CD8-positive, alpha-beta memory T cell (primary cell): ENCODE measurements at regions not wholly inside any gene's neighbourhood (a gene's known extent, or its start where the extent isn't known, plus 50 kb on each side); places are given as distances from the start of the nearest gene placed in this dataset.

Experiments
- CTCF ChIA-PET: fragments of 350-600 bp; sonication (Branson Sonifier 250); formaldehyde crosslinking; loops from one replicate; lab custom pipeline; 2021; ENCODE audit warnings: antibody characterized with exemption; lab: Charles Lee
- POLR2A ChIA-PET: fragments of 350-600 bp; sonication (Branson Sonifier 250); formaldehyde crosslinking; loops from one replicate; lab custom pipeline; 2021; ENCODE audit warnings: antibody characterized with exemption; lab: Charles Lee
- DNase-seq, 5 donors: peaks; one replicate each; pipeline versions ENCODE4 v3.0.0 to v3.0.0-alpha.2; 2020 to 2022; ENCODE audit warnings: mixed read lengths in 1 of 5
- H3K27ac ChIP-seq: one replicate; pipeline ENCODE4 v1.7.0; 2013; ENCODE audit warnings: low read depth, mild to moderate bottlenecking, low read length, moderate library complexity
- H3K27me3 ChIP-seq: 2 replicates; pipeline ENCODE4 v1.7.0; 2013; ENCODE audit warnings: low read length, mild to moderate bottlenecking; ENCODE audit not compliant: insufficient read depth, poor library complexity, severe bottlenecking
- H3K36me3 ChIP-seq: 2 replicates; pipeline ENCODE4 v1.7.0; 2013; ENCODE audit warnings: mild to moderate bottlenecking, low read length, moderate library complexity; ENCODE audit not compliant: insufficient read depth
- H3K4me1 ChIP-seq: 2 replicates; pipeline ENCODE4 v1.7.0; 2013; ENCODE audit warnings: mild to moderate bottlenecking, low read length, moderate library complexity; ENCODE audit not compliant: insufficient read depth
- H3K4me3 ChIP-seq: 2 replicates; pipeline ENCODE4 v1.7.0; 2013; ENCODE audit warnings: mild to moderate bottlenecking, low read length
- H3K9me3 ChIP-seq: 2 replicates; pipeline ENCODE4 v1.7.0; 2013; ENCODE audit warnings: mild to moderate bottlenecking, low read length
- H3K27ac Mint-ChIP-seq, 8 donors: one replicate each; pipeline ENCODE4 v1.8.0; 2020 to 2021; ENCODE audit warnings: mixed read lengths in 8 of 8, mild to moderate bottlenecking in 6 of 8, inconsistent platforms in 3 of 8, moderate library complexity in 3 of 8
- H3K27me3 Mint-ChIP-seq, 2 donors: one replicate each; pipeline ENCODE4 v1.8.0; 2020 to 2021; ENCODE audit warnings: mixed read lengths in 2 of 2, mild to moderate bottlenecking in 1 of 2, moderate library complexity in 1 of 2
- H3K36me3 Mint-ChIP-seq, 3 donors: one replicate each; pipeline ENCODE4 v1.8.0; 2020 to 2021; ENCODE audit warnings: mixed read lengths in 3 of 3, inconsistent platforms in 1 of 3, mild to moderate bottlenecking in 1 of 3
- H3K4me1 Mint-ChIP-seq, 3 donors: one replicate each; pipeline ENCODE4 v1.8.0; 2020 to 2021; ENCODE audit warnings: mixed read lengths in 3 of 3, inconsistent platforms in 1 of 3, mild to moderate bottlenecking in 1 of 3
- H3K4me3 Mint-ChIP-seq, 7 donors: one replicate each; pipeline ENCODE4 v1.8.0; 2020 to 2021; ENCODE audit warnings: mixed read lengths in 7 of 7, mild to moderate bottlenecking in 6 of 7, moderate library complexity in 4 of 7, inconsistent platforms in 2 of 7
- H3K9me3 Mint-ChIP-seq, 5 donors: one replicate each; pipeline ENCODE4 v1.8.0; 2020 to 2022; ENCODE audit warnings: mixed read lengths in 5 of 5, mild to moderate bottlenecking in 3 of 5, moderate library complexity in 2 of 5, inconsistent platforms in 1 of 5

DNA sequence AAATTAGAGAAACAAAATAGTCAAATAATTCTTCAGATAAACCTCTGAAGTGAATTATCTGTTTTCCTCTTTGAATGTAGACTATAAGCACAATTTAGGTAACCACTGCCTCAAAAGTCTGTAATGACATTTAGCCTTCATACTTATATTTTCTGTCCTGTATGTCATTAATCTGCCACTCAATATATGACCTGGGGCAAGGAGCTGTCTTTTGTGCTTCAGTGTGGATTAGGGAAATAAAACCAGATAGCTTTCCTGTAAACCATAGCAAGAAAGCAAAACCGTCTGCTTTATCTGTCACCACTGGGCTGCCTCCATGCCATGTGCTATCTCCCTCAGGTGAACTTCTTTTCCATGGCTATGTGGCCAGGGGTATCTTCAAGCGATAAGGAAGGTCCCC is 606.6 kb upstream of the C9orf72 start:
- peaks cover 7 to 13% (median 10%) of the 10 kb centered on the region in 5 donors for H3K9me3 Mint-ChIP-seq
- H3K36me3 Mint-ChIP-seq = no peaks in the 10 kb centered on the region
- no peak overlapping the region for H3K27ac Mint-ChIP-seq
- no peak overlapping the region for H3K4me3 ChIP-seq
- no peak for DNase-seq
- H3K36me3 ChIP-seq = no peaks in the 10 kb centered on the region
- H3K4me1 ChIP-seq = no peaks in the 10 kb centered on the region
- no peaks in the 10 kb centered on the region for H3K27me3 Mint-ChIP-seq
- H3K27ac ChIP-seq = no peak overlapping the region
- POLR2A ChIA-PET = no interaction called here
- H3K9me3 ChIP-seq = no peaks in the 10 kb centered on the region
- CTCF ChIA-PET = no interaction called here
- no peaks in the 10 kb centered on the region for H3K4me1 Mint-ChIP-seq
- no peaks in the 10 kb centered on the region for H3K27me3 ChIP-seq
- no peak overlapping the region for H3K4me3 Mint-ChIP-seq

DNA sequence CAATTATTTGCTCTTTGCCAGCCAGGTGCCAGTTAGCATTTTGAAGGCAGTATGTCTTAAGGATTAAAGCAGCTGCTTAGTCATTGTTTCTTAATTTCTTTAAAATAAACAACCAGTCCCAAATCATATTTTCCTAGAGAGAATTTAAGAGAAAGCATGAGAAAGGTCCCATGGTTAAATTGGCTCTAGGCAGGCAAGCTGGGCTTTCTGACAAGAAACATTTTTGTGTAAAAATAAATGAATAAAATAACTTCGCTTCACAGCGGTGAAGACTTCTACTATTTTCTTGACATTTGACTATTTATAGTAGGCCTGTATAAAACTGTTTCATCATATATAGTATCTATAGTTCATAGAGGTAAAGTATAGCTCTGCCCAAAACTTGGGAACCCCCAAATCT is 617.7 kb upstream of the C9orf72 start:
- no peak overlapping the region for H3K4me3 ChIP-seq
- H3K4me1 ChIP-seq = no peaks in the 10 kb centered on the region
- Mint-ChIP-seq H3K9me3 (peaks cover 3 to 27% (median 24%) of the 10 kb centered on the region in 5 donors), H3K4me1 (no peaks in the 10 kb centered on the region), H3K36me3 (no peaks in the 10 kb centered on the region), H3K27ac (no peak overlapping the region), H3K4me3 (no peak overlapping the region), H3K27me3 (no peaks in the 10 kb centered on the region)
- POLR2A ChIA-PET = no interaction called here
- CTCF ChIA-PET = no interaction called here
- H3K9me3 ChIP-seq = no peaks in the 10 kb centered on the region
- DNase-seq = no peak
- no peaks in the 10 kb centered on the region for H3K36me3 ChIP-seq
- H3K27me3 ChIP-seq = no peaks in the 10 kb centered on the region
- H3K27ac ChIP-seq = no peak overlapping the region

DNA sequence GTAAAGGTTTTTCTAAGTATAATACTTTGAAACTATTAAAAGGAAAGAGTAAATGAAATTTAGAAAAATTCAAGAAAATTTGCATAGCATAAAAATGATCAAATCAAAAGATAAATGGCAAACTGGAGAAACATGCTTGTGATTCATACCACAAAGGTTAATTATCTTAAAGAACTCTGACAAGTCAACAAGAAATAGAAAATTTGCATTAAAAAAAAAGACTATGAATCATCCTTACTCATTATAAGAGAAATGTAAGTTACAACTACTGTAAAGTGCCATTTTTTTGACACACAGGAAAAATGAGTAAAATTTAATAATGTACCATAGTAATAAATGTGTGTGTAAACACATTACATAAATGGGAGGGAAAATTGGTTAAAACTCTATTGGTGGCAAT is 624.4 kb upstream of the C9orf72 start:
- Histone ChIP-seq H3K9me3 (no peaks in the 10 kb centered on the region), H3K4me3 (no peak overlapping the region)
- POLR2A ChIA-PET = no interaction called here

DNA sequence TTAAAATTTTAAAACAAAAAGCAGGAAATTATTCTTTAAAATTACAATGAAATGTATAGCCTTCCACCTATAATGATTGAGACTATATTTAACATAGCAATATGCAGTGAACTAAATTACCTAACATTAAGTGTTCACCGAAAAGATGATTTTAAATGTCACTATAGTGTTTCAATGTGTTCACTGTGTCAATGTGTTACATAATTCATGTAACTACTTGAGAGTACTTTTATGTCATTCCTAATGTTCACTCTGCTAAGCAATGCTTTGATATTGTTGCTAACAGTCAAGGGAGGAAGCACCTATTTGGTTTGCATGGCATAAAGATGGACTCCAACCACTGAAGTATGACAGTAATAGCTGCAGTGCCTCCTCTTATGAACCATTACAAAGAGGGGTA is 629.8 kb upstream of the C9orf72 start:
- CTCF ChIA-PET = no interaction called here
- no peak overlapping the region for H3K4me3 Mint-ChIP-seq
- peaks cover 3 to 16% (median 10%) of the 10 kb centered on the region in 5 donors for H3K9me3 Mint-ChIP-seq
- no peaks in the 10 kb centered on the region for H3K27me3 ChIP-seq
- no peak for DNase-seq
- H3K4me1 ChIP-seq = no peaks in the 10 kb centered on the region
- H3K9me3 ChIP-seq = no peaks in the 10 kb centered on the region
- H3K4me3 ChIP-seq = no peak overlapping the region
- H3K36me3 ChIP-seq = no peaks in the 10 kb centered on the region
- H3K27me3 Mint-ChIP-seq = no peaks in the 10 kb centered on the region
- no peak overlapping the region for H3K27ac ChIP-seq
- H3K4me1 Mint-ChIP-seq = no peaks in the 10 kb centered on the region
- no peak overlapping the region for H3K27ac Mint-ChIP-seq
- H3K36me3 Mint-ChIP-seq = peaks cover 0 to 4% (median 0%) of the 10 kb centered on the region in 3 donors
- POLR2A ChIA-PET = no interaction called here

More for the DNA sequence above, 624.4 kb upstream of the C9orf72 start:
- H3K4me1 Mint-ChIP-seq = no peaks in the 10 kb centered on the region
- Histone ChIP-seq H3K4me1 (no peaks in the 10 kb centered on the region), H3K27me3 (no peaks in the 10 kb centered on the region), H3K36me3 (no peaks in the 10 kb centered on the region), H3K27ac (no peak overlapping the region)
- H3K9me3 Mint-ChIP-seq = peaks cover 3 to 22% (median 7%) of the 10 kb centered on the region in 5 donors
- peaks cover 0 to 4% (median 0%) of the 10 kb centered on the region in 3 donors for H3K36me3 Mint-ChIP-seq
- H3K4me3 Mint-ChIP-seq = no peak overlapping the region
- no peaks in the 10 kb centered on the region for H3K27me3 Mint-ChIP-seq
- H3K27ac Mint-ChIP-seq = no peak overlapping the region
- CTCF ChIA-PET = no interaction called here
- no peak for DNase-seq

DNA sequence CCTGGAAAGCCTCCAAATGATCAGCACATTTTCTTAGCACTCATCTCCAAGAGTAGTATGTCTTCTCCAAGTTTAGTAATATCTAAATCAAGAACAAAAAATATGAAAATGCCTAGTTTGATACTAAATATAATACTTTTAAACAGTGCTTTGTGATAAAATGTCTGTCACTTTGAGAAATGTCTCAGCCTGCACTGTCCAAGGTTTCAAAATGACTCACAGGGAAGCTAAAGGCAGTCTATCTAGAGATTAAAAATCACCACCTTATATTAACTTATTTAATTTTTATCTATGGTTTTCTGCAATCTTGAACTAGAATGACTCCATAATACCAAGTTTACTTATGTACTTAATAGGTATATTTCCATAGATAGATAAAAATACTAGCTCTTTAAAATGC is 633.0 kb upstream of the C9orf72 start:
- Mint-ChIP-seq H3K36me3 (peaks cover 0 to 4% (median 0%) of the 10 kb centered on the region in 3 donors), H3K4me1 (no peaks in the 10 kb centered on the region), H3K9me3 (peaks cover 0 to 10% (median 2%) of the 10 kb centered on the region in 5 donors), H3K27me3 (no peaks in the 10 kb centered on the region), H3K4me3 (no peak overlapping the region), H3K27ac (no peak overlapping the region)
- Histone ChIP-seq H3K36me3 (no peaks in the 10 kb centered on the region), H3K27ac (no peak overlapping the region), H3K27me3 (no peaks in the 10 kb centered on the region), H3K4me1 (no peaks in the 10 kb centered on the region), H3K9me3 (no peaks in the 10 kb centered on the region), H3K4me3 (no peak overlapping the region)
- POLR2A ChIA-PET = no interaction called here
- no peak for DNase-seq
- CTCF ChIA-PET = no interaction called here

DNA sequence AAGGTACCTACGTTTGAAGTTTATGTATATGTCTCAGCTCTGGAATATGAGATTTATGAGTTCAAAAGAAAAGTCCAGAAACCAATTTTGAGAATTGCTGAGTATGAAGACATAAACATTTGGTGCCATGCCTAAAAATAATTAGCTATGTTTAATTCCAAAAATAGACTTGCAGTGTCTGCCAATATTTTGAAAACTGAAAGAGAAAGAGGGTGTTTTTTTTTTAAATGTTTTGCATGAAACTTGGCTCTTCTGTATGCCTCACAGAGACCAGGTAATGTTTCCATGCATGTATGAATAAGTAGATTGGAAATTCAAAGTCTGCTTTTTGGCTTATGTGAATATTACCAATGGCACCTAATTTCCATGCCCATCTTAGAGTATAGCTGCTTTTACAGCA is 634.4 kb upstream of the C9orf72 start:
- Mint-ChIP-seq H3K27ac (no peak overlapping the region), H3K4me3 (no peak overlapping the region), H3K4me1 (no peaks in the 10 kb centered on the region), H3K27me3 (no peaks in the 10 kb centered on the region), H3K9me3 (peaks cover 0 to 17% (median 2%) of the 10 kb centered on the region in 5 donors), H3K36me3 (no peaks in the 10 kb centered on the region)
- Histone ChIP-seq H3K4me1 (no peaks in the 10 kb centered on the region), H3K27ac (no peak overlapping the region), H3K4me3 (no peak overlapping the region), H3K36me3 (no peaks in the 10 kb centered on the region), H3K9me3 (no peaks in the 10 kb centered on the region), H3K27me3 (no peaks in the 10 kb centered on the region)
- no peak for DNase-seq
- ChIA-PET POLR2A (no interaction called here), CTCF (no interaction called here)

DNA sequence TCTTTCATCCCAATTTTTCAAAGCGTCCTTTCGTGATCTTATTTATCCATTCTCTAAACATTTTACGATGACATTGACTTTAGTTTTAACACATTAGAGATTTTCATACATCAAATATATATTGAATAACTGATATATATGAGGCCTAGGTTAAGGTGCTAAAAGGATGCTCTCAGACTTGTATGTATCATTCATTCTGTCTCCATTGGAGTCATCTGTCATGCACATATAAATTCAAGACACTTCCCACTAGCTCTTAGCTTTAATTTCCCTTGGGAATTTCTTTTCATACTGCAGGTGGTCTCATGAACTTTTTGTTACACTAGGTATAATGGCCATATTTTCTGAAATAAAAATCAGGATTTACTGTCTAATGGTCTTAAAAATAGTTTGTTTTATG is 635.8 kb upstream of the C9orf72 start:
- Histone ChIP-seq H3K4me3 (no peak overlapping the region), H3K36me3 (no peaks in the 10 kb centered on the region), H3K27me3 (no peaks in the 10 kb centered on the region), H3K9me3 (no peaks in the 10 kb centered on the region), H3K27ac (no peak overlapping the region), H3K4me1 (no peaks in the 10 kb centered on the region)
- Mint-ChIP-seq H3K4me3 (no peak overlapping the region), H3K36me3 (no peaks in the 10 kb centered on the region), H3K4me1 (no peaks in the 10 kb centered on the region), H3K27ac (no peak overlapping the region), H3K9me3 (peaks cover 0 to 14% (median 2%) of the 10 kb centered on the region in 5 donors), H3K27me3 (no peaks in the 10 kb centered on the region)
- ChIA-PET CTCF (no interaction called here), POLR2A (no interaction called here)
- no peak for DNase-seq

DNA sequence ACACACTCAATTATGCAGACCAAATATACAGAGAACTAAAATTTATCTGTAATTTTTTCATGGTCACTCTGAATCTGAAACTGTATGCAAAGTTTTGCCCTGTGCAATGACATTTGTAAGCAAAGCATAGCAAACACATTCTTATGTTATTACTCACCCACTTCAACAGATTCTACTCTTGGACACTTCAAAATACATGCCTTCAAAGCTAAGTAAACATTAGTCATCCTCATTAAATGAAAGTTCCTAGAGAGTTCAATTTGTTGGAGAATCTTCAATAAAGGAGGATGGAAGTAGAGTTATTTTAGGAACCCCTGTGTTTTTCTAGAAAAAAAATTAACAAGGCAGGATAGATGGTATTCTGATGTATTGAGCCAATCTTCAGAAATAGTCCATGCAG is 639.7 kb upstream of the C9orf72 start:
- Histone ChIP-seq H3K4me3 (no peak overlapping the region), H3K9me3 (no peaks in the 10 kb centered on the region), H3K4me1 (no peaks in the 10 kb centered on the region), H3K36me3 (no peaks in the 10 kb centered on the region), H3K27me3 (no peaks in the 10 kb centered on the region), H3K27ac (no peak overlapping the region)
- no peaks in the 10 kb centered on the region for H3K36me3 Mint-ChIP-seq
- CTCF ChIA-PET = no interaction called here
- POLR2A ChIA-PET = no interaction called here
- no peak for DNase-seq
- H3K27ac Mint-ChIP-seq = no peak overlapping the region
- H3K27me3 Mint-ChIP-seq = no peaks in the 10 kb centered on the region
- H3K4me3 Mint-ChIP-seq = no peak overlapping the region
- peaks cover 0 to 20% (median 3%) of the 10 kb centered on the region in 5 donors for H3K9me3 Mint-ChIP-seq
- H3K4me1 Mint-ChIP-seq = no peaks in the 10 kb centered on the region
